ENCODE measurements at regions not wholly inside any gene's neighbourhood (a gene's known extent, or its start where the extent isn't known, plus 50 kb on each side); places are given as distances from the start of the nearest gene placed in this dataset.

DNA sequence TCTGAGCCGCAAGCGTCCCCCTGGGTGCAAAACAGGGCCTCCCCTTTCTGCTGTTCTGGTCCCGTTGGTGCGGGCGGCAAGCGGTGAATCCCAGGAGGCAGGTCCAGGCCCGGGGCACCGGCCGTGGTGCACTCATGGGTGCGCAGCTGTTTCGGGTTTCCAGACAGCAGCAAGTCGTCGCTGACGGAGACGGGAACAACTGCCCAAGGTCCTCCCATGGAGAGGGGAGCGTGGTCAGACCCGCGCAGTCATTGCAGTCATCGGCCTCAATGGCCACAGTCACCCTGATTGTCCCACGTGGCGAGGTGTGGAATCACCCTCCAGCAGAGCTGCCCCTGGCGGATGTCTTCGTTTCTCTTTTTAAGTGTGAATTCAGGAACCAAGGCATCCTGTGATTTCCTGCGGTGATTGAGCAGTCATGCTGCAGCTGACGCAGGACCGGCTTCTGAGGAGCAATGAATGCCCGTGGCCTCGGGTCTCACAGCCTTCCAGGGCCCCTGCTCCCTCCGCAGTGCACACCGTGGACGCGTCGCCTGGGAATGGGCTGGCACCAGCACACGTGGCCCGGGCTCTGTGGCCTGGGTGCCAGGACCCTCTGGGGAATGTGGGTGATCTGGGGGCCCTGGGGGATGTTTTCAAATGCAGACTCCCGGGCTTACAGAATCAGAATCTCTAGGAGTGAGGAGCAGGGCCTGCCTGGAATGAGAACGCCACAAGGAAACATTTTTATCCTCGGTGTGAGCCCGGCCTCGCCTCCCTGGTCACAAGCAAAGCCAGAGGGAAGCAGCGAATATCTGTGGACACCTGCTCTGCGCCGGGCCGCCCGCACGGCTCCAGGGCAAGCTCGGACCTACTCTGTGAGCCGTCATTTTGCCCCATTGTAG, 244.2 kb upstream of the SALL3 start:
- Histone ChIP-seq H3K36me3 (no peaks in the 10 kb centered on the region), H3K9me3 (no peaks in the 10 kb centered on the region), H3K27me3 (no peaks in the 10 kb centered on the region), H3K4me3 (no peak overlapping the region)
- DNase-seq = no peak

DNA sequence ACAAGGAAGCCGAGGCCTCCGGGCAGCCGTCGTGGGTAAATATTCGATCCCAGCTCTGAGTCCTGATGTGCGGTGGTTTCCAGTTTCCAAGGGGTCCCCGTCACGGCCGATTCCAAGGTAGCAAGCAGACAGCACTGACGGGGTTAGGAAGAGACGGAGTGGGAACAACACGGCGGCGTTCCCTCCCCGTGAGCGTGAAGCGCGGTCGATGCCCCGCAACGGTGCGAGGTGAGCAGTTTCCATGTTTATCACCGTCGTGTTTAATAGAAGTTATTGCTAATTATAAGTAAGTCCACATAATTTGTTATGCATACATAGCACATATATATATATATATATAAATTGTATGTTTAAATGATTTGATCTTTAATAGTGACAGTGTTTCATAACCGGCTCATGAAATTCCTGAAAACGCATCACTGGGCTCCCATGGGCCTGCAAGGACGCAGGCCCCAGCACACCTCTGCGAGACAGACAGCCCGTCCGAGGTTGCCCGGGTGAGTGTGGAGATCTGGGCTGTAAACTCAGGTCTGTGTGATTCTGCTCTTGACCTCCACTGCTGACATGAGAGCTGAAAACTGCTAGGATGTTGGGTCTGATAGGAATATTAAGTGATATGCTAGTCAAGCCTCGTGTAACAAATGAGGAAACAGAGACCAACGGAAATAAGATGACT, 243.5 kb upstream of the SALL3 start:
- DNase-seq = no peak
- Histone ChIP-seq H3K36me3 (no peaks in the 10 kb centered on the region), H3K27me3 (no peaks in the 10 kb centered on the region), H3K4me3 (no peak overlapping the region), H3K9me3 (no peaks in the 10 kb centered on the region)

DNA sequence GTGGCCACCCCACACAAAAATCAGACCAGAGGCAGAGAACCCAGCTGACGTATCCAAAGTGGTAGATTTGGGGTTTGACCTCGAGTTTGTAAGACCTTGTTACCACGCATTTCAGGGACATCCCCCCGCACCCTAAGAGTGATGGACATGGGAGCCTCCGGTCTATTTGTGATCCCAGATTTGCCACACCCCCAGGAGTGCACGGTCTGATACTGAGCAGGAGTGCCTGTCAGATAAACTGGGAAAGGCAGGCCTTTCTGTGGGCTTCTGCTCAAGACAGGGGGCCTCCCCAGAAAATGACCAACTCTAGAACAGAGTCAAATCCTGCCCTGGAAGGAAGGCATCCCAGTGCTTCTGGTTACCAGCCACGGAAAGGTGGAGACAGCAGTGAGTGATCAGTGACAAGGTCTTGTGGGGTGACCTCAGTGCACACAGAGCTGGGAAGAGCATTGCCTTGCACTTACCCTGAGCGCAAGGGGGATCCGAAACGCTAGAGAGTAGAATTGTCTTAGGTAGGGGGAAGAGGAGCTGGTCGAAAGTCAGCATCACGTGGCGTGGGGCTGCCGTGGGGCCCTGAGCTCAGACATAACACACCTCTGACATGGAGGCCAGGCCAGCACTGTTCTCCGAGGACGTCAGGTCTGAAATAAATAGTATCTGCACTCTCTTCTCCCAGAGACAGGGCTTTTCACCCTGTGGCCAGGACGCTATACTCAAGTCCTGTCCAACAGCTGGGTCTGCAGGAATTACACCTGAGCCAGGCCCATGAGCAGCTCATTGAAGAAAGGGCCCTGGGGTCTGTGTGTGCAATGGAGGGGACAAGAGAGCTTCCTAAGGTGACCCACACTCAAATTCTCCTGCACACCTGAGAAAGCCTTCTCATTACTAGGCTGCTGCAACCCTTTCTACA, 242.4 kb upstream of the SALL3 start:
- no peaks in the 10 kb centered on the region for H3K9me3 ChIP-seq
- DNase-seq = no peak

DNA sequence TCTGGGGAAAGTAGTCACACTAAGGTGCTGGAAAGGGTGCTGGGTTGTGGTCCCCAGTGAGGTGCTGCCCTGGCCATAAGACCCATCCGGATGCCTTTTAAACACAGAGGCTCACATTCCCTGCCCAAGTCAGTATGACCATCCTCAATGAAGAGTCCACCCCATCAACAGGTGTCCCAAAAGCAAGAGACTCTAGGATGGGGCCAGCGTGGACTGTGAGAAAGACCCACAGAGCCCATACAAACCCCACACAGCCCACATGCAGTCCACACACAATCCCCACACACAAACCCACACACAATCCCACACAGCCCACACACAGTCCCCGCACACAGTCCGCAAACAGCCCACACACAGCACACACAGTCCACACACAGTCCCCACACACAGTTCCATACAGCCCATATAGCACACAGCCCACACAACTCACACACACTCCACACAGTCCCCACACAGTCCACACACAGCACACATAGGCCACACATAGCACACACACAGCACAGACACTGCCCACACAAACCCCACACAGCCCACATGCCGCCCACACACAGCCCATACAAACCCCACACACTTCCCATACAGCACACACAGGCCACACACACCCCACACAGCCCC, 241.4 kb upstream of the SALL3 start:
- no peak for DNase-seq
- Histone ChIP-seq H3K27me3 (no peaks in the 10 kb centered on the region), H3K4me3 (no peak overlapping the region), H3K36me3 (no peaks in the 10 kb centered on the region), H3K9me3 (no peaks in the 10 kb centered on the region)

More for the DNA sequence above, 242.4 kb upstream of the SALL3 start:
- H3K27me3 ChIP-seq = no peaks in the 10 kb centered on the region
- H3K36me3 ChIP-seq = no peaks in the 10 kb centered on the region
- H3K4me3 ChIP-seq = no peak overlapping the region

GRCh38 chr18:78739115-78739514, 240.5 kb upstream of the SALL3 start:
- no peaks in the 10 kb centered on the region for H3K9me3 ChIP-seq
- H3K36me3 ChIP-seq = no peaks in the 10 kb centered on the region
- no peak for DNase-seq
- H3K27me3 ChIP-seq = no peaks in the 10 kb centered on the region
- no peak overlapping the region for H3K4me3 ChIP-seq

- no peaks in the 10 kb centered on the region for H3K36me3 ChIP-seq
- DNase-seq = no peak
- H3K4me3 ChIP-seq = no peak overlapping the region
- H3K9me3 ChIP-seq = no peaks in the 10 kb centered on the region
- H3K27me3 ChIP-seq = no peaks in the 10 kb centered on the region
Observed at GRCh38 chr18:78739882-78740677, 239.5 kb upstream of the SALL3 start.

GRCh38 chr18:78740876-78741275, 238.7 kb upstream of the SALL3 start:
- no peaks in the 10 kb centered on the region for H3K36me3 ChIP-seq
- no peak overlapping the region for H3K4me3 ChIP-seq
- DNase-seq = no peak
- no peaks in the 10 kb centered on the region for H3K27me3 ChIP-seq
- H3K9me3 ChIP-seq = no peaks in the 10 kb centered on the region

DNA sequence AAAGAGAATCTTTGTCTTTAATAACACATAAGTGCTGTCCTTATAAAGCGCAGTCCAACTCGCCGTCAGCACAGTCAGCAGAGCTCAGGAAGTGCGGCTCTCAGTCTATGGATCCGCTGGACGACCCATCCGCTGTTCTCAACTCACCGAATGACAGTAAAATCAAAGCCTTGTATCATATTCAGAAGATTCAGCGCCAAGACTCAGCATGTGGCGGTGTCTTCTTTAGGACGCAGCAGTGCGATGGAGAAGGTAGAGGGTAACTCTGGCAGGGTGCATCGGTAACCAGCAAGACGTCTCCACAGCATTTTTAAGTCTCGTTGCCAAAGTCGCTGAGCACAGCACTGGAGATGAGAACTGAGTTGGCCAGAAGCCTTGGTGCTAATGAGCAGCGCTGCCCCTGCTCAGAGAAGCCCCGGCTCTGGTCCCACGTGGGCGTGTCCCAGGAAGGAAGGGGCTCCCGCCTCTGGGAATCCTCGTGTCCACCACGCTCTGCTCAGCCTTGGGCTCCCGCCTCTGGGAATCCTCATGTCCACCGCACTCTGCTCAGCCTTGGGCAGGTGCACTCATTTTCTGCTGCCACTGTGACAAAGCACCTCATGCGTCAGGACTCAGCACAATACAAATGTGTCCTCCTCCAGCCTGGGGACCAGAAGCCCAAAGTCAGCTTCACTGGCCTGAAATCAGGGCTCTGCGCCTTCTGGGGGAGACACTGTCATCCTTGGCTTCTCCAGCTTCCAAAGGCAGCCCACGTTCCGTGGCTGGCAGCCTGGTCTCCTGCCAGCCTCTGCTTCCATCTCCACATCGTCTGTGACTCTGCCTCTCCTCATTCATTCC, 238.0 kb upstream of the SALL3 start:
- H3K27me3 ChIP-seq = no peaks in the 10 kb centered on the region
- H3K36me3 ChIP-seq = no peaks in the 10 kb centered on the region
- H3K4me3 ChIP-seq = no peak overlapping the region
- no peak for DNase-seq
- no peaks in the 10 kb centered on the region for H3K9me3 ChIP-seq

DNA sequence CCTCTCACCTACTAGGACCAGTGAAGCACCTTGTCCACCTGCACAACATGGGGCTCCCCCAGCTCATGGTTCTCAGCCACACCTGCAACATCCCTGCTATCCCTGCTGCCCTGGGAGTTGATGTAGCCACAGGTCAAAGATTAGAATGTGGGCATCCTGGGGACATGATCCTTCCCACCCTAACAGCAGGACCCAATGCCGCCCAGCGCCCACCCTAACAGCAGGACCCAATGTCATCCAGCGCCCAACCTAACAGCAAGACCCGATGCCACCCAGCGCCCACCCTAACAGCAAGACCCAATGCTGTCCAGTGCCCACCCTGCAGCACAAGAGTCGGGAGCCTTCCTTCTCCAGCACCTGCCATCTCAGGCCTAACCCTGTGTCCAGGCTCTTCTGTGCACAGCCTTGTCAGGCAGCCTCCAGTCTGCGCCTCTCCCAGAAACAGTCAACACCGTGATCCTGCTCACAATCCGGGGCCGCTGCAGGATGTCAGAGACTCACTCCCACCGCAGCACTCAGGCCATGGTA, 237.3 kb upstream of the SALL3 start:
- no peak for DNase-seq
- Histone ChIP-seq H3K4me3 (no peak overlapping the region), H3K27me3 (no peaks in the 10 kb centered on the region), H3K9me3 (no peaks in the 10 kb centered on the region), H3K36me3 (no peaks in the 10 kb centered on the region)

GRCh38 chr18:78743078-78743477, 236.5 kb upstream of the SALL3 start:
- H3K4me3 ChIP-seq = no peak overlapping the region
- no peaks in the 10 kb centered on the region for H3K36me3 ChIP-seq
- H3K27me3 ChIP-seq = no peaks in the 10 kb centered on the region
- DNase-seq = no peak
- no peaks in the 10 kb centered on the region for H3K9me3 ChIP-seq

GRCh38 chr18:78751664-78752063, 228.0 kb upstream of the SALL3 start:
- no peaks in the 10 kb centered on the region for H3K27me3 ChIP-seq
- H3K36me3 ChIP-seq = no peaks in the 10 kb centered on the region
- H3K4me3 ChIP-seq = no peak overlapping the region
- H3K9me3 ChIP-seq = no peaks in the 10 kb centered on the region
- DNase-seq = no peak

- no peaks in the 10 kb centered on the region for H3K36me3 ChIP-seq
- no peak overlapping the region for H3K4me3 ChIP-seq
- no peaks in the 10 kb centered on the region for H3K9me3 ChIP-seq
- no peak for DNase-seq
- H3K27me3 ChIP-seq = no peaks in the 10 kb centered on the region
Observed at GRCh38 chr18:78753240-78753639, 226.4 kb upstream of the SALL3 start.

DNA sequence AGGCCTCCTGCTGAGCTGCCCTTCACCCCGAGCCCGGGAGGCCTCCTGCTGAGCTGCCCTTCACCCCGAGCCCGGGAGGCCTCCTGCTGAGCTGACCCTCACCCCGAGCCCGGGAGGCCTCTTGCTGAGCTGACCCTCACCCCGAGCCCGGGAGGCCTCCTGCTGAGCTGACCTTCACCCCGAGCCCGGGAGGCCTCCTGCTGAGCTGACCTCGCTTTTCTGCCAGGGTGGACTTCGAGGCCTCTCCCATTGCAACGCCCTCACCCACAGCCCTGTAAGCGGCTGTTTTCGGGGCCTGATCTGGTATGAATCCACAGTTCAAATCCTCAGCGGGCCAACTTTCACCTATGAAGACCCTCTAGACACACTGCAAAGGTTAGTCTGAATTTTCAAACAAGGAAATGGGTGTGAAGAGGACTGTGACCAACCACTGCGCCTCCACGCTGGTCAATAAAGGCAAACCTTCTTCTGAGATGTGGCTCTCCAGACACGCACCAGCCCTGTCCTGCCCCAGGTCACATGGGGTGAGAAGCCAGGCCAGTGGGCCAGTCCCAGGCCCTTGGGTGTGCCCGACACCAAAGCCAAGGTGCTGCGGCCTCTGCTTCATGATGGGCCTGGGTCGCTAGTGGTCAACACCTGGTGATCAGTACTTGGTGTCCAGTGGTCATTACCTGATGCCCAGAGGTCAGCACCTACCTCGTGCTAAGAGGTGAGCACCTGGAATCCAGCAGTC, 225.1 kb upstream of the SALL3 start:
- H3K36me3 ChIP-seq = no peaks in the 10 kb centered on the region
- no peak for DNase-seq
- H3K4me3 ChIP-seq = no peak overlapping the region
- H3K27me3 ChIP-seq = no peaks in the 10 kb centered on the region; the same call in 1 of the 2 replicates
- H3K9me3 ChIP-seq = no peaks in the 10 kb centered on the region

- DNase-seq = no peak
- Histone ChIP-seq H3K9me3 (no peaks in the 10 kb centered on the region), H3K36me3 (no peaks in the 10 kb centered on the region), H3K27me3 (no peaks in the 10 kb centered on the region; the same call in 1 of the 2 replicates), H3K4me3 (no peak overlapping the region)
Observed at GRCh38 chr18:78757014-78757413, 222.6 kb upstream of the SALL3 start.
